H54 (cell line): ENCODE measurements at regions not wholly inside any gene's neighbourhood (a gene's known extent, or its start where the extent isn't known, plus 50 kb on each side); places are given as distances from the start of the nearest gene placed in this dataset.

Experiments
- DNase-seq: peaks from one replicate; pipeline ENCODE4 v3.0.0; 2011; ENCODE audit warnings: low spot score, mixed read lengths; ENCODE audit not compliant: insufficient read length
- FAIRE-seq: peaks from 3 replicates; lab custom pipeline; 2011; peaks lifted over from hg19 to GRCh38; lab: Jason Lieb, UNC
- POLR2A ChIP-seq: IDR thresholded peaks from 2 replicates; pipeline ENCODE4 v1.6.1; 2011; ENCODE audit warnings: low read depth, mild to moderate bottlenecking, low read length

DNA sequence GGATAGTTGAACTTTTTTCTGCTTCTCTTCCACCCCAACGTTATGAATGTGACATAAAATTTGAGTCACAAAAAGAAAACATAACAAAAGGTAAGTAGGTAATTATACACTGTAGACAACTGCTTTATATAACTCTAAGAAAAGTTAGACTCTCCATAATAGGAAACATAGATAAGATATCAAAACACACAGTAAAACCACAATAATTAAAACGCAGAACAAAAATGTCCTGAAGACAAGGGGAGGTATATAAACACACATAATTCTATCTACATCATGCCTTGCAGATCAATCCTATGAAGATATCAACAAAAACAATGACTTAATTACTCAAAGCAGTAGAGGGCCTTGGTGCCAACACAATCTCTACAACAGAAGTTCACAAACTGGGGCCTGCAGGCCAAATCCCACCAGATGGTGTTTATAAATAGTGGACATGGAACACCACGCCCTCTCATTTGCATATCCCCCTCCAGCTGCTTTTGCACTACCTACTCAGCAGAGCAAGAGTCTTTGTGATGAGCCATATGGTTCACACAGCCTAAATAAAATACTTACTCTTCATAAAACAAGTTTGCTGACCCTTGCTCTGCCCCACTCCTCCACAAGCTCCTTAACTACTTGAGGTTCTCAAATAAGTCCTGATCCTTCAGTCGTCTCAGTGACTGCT, 254.7 kb downstream of the KLF12 start:
- DNase-seq (no peak), FAIRE-seq (no peak)
- no peak for TF ChIP-seq POLR2A

DNA sequence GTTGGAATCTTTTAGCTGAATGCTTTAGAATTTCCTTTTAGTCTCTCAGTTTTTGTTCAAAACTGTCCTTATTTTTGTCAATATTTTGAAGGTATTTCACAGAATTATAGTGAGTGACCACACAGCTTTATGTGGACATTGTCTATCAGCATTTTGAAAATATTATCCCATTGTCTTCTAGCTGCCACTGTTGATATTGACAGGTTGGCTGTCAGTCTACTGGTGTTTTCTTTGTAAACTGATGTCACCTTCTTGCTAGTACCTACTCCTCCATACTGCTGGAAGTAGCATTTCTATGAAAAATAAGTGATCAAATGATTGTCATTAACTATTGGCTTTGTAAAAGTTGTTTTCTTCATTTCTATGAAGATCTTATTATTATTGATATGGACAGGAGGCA, 256.8 kb downstream of the KLF12 start:
- FAIRE-seq = no peak
- no peak for DNase-seq
- TF ChIP-seq POLR2A = no peak

DNA sequence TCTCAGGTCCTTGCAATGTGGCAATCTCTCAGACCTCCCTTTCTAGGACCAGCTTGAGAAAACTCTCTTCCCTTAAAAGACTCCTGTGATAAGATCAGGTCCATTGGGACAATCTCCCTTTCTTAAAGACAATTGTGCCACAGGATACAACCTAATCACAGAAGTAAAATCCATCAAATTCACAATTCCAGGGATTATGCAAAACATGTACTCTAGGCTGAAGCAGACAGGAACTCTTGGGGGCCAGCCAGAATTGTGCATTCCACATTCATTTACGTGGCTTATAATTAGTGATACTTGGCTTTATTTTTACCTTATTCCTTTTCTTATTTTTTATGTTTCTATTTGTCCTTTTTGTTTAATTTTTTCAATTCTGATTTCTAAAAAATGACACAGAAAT, 257.9 kb downstream of the KLF12 start:
- DNase-seq = no peak
- no peak for TF ChIP-seq POLR2A
- FAIRE-seq = no peak

DNA sequence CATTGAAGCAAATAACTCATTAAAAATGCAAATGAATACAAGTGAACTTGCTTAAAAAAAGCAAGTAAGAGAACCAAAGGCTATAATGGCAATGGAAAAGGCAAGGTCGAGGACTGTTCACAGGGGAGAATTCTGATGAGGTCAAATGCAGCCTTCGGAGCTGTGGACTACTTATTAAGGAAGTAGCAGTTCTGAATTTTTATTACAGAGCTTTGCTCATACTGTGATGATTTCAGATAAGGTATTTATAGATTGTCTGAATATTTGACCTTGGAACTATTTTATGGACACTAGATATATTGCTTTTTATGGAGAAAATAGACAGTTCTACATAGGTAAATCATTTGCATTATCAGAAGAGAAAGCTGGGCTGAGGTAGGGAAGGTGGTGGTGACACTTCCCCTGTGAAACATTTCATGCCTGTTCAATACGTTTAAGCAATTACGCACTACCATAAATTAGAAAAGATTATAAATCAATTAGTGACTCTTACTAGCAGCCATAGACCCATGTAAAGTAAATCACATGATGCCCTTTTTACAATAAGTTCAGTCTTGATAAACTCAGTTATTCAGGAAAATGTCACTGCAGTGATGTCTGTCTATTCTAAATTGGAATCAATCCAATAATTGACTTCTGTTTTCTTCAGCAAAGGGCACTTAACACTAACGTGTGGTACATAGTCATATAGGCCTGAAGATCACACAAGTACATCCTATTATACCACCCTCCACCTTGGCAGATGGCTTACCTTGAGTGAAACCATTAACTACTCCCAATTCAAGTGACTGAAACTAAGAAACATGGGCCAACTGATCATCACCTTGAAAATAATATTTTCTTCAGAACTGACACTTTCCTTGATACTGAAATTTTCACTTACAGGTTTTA, 260.0 kb downstream of the KLF12 start:
- DNase-seq (no peak), FAIRE-seq (no peak)
- no peak for TF ChIP-seq POLR2A

- no peak for TF ChIP-seq POLR2A
- DNase-seq (no peak), FAIRE-seq (no peak)
Measured at GRCh38 chr13:73872397-73872796, 261.8 kb downstream of the KLF12 start.

- no peak for DNase-seq
- FAIRE-seq = no peak
Measured at GRCh38 chr13:73870970-73871935, 263.0 kb downstream of the KLF12 start.

DNA sequence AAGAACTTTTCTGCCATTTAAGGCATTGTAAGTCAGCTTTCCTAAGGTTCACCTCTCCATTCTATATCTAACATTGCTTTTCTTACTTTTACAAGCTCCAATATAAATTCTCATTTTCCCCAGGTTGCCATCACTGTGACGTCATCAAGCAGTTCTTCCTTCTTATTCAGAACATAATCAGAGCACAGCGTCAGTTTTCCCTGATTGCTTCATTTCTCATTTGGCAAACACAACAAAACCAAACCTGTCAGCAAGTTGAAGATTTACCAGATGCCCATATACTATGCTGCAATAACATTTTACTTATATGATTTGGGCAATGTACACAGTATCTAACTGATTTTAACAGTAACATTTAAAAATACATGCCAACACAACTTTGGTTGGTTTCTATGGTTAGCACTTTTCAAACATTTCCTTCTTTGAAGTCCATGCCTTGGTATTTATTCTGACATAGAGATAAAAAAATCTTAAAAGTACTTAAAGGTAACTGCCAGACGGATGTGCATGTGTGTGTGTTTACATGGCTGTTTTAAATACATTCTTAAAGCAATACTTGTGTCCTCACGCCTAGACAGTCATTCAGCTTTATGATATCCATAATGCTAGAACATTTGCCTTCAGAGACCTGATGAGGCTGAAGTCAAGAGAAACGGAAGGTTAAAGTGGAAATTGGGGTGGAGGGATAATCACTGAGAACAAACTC, 264.0 kb downstream of the KLF12 start:
- DNase-seq (no peak), FAIRE-seq (peak; percentile 6)
- no peak for TF ChIP-seq POLR2A

More at GRCh38 chr13:73870970-73871935, 263.0 kb downstream of the KLF12 start:
- no peak for TF ChIP-seq POLR2A

- no peak for FAIRE-seq
- no peak for DNase-seq
- no peak for TF ChIP-seq POLR2A
Measured at GRCh38 chr13:73865027-73865426, 269.2 kb downstream of the KLF12 start.

DNA sequence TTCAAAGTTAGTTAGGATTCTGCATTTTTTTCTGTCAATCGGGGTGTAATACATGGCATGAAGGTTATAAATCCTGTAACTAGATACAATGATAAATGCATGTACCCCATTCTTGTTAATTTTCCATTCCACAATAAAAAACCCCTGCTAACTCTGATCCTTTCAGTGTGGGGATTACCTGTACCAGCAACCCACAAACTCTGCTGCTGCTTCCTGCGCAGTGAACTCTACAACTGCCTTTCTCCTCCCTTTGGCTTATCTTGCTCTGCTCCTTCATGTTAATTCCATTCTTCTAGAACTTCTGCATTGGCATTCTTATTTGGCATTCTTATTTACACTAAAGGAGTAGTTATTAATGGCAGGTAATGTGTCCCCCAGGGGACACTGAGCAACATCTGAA, 273.1 kb downstream of the KLF12 start:
- no peak for DNase-seq
- no peak for TF ChIP-seq POLR2A
- FAIRE-seq = no peak

DNA sequence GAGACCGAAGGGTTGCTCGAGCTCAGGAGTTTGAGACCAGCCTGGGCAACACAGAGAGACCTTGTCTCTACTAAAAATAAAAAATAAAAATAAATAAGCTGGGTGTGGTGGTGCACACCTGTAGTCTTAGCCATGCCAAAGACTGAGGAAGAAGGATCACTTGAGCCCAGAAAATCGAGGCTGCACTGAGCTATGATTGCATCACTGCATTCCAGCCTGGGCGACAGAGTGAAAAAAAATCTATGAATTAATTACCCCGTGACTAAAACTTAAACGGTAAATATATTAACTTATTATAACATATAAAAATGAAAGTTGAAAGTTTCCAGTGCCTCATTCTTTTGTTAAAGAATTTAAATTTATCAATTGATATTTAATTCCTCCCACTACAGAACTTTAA, 273.7 kb downstream of the KLF12 start:
- TF ChIP-seq POLR2A = no peak
- DNase-seq = no peak
- FAIRE-seq = no peak

DNA sequence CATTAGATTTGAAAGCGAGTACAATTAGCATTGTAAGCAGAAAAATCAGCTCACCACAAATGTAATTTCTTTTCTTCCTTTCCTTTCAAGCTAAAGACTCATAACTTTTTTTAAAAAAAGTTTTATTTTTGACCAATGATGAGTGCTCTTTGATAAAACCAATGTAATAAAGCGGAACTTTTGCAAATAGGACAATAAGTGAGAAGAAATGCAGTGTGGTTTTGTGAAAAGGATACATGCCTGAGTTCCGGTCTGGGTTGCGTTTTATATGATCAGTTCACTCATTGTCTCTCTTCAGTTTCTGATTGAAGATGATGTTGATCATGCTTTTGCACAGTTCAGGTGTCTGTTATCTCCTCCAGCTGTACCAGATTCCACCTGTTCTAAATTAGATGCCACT, 274.4 kb downstream of the KLF12 start:
- DNase-seq = no peak
- no peak for TF ChIP-seq POLR2A
- FAIRE-seq = no peak

DNA sequence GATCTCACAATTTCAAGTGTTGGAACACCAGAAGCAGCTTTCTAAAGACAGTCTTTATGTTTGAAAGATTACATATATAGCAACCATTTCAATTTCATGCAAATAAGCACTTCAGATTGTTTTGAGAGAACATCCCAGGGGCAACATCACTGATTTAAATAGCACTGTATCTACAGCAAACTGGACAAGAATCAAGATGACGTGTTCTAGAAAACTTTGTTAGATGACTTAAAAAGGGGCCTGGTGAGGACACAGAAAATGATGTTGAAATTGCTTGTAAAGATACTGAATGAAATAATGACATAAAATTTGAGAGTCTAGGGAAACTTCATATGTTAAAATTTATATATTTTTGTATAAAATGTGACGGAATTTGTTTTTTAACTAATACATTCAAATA, 277.1 kb downstream of the KLF12 start:
- TF ChIP-seq POLR2A = no peak
- no peak for DNase-seq
- FAIRE-seq = no peak

DNA sequence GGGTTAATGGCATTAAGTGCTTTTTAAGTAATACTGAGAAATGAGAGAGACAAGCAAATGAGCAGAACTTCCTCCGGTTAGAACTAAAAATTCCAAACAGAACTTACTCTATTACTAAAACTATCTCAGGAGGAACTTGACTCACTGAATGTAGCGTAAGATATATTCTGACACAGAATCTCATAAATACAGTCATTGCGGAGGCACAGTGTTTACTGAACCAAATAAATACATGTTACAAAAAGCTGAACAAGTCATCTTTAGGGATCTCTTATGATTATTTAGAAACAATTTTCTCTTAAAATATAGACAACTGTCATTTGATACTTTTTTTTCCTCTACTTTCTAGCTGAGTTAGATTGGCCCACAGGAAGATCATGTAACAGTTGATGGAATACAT, 283.1 kb downstream of the KLF12 start:
- no peak for TF ChIP-seq POLR2A
- FAIRE-seq (no peak), DNase-seq (no peak)
